ENCODE measurements at regions not wholly inside any gene's neighbourhood (a gene's known extent, or its start where the extent isn't known, plus 50 kb on each side); places are given as distances from the start of the nearest gene placed in this dataset.

DNA sequence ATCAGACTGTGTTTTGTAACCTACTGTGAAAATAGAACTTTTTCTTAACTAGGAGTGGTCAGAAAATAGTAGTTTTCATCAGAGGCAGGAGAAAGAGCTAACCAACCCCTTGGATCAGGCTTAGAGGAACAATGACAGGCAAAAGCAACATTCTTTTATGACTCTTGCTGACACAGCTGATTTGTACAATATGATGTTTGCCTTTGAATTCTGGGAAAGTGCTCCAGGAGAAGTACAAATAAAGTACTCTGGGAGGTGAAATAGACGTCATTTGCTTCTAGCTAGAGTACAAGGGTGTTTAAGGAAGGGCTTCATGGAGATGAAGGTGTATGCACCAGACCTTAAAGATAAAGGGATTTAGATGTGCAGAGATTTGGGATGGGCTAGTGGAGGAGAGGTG lies 75.1 kb upstream of the KIAA1217 start:
- intact Hi-C loops (cut with DNase I; ENCODE audit: low total_unique reads), result no loop called here

DNA sequence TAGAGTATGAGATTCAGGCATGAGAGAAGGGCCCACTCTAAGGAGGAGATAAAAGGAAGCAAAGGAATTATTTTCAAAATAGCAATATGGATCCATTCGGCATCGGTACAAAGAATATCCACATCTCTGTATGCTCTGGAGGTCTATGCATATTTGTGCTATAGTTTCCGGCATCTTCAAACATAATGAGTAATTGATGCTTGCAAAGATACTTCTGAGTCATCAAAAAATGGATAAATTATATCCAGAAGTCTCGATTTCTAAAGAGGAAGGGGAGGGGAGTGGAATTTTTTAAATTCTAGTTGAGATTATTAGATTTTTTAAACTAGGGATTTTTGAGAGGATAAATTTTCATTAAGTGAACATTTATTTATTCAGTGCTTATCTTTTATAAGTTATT lies 72.9 kb upstream of the KIAA1217 start:
- Histone ChIP-seq H3K9me3 (no peaks in the 10 kb centered on the region), H3K4me1 (no peaks in the 10 kb centered on the region), H3K36me3 (no peaks in the 10 kb centered on the region), H3K27me3 (no peaks in the 10 kb centered on the region), H3K27ac (no peak overlapping the region), H3K4me3 (no peak overlapping the region)
- DNase-seq (ENCODE audit: low spot score in 2 of 2), result no peak
- intact Hi-C loops (cut with DNase I; ENCODE audit: low total_unique reads), result no loop called here
- TF ChIP-seq POLR2AphosphoS5 (IDR thresholded peaks at IDR 0.05) (no peak), POLR2A (IDR thresholded peaks at IDR 0.05) (no peak)
- TF ChIP-seq, protein P1, sequence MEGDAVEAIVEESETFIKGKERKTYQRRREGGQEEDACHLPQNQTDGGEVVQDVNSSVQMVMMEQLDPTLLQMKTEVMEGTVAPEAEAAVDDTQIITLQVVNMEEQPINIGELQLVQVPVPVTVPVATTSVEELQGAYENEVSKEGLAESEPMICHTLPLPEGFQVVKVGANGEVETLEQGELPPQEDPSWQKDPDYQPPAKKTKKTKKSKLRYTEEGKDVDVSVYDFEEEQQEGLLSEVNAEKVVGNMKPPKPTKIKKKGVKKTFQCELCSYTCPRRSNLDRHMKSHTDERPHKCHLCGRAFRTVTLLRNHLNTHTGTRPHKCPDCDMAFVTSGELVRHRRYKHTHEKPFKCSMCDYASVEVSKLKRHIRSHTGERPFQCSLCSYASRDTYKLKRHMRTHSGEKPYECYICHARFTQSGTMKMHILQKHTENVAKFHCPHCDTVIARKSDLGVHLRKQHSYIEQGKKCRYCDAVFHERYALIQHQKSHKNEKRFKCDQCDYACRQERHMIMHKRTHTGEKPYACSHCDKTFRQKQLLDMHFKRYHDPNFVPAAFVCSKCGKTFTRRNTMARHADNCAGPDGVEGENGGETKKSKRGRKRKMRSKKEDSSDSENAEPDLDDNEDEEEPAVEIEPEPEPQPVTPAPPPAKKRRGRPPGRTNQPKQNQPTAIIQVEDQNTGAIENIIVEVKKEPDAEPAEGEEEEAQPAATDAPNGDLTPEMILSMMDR (IDR thresholded peaks at IDR 0.05), result no peak

More for the DNA sequence above, 75.1 kb upstream of the KIAA1217 start:
- H3K27ac ChIP-seq, result no peak overlapping the region
- DNase-seq (ENCODE audit: low spot score in 2 of 2), result no peak
- H3K9me3 ChIP-seq, result no peaks in the 10 kb centered on the region
- H3K4me3 ChIP-seq, result no peak overlapping the region
- no peaks in the 10 kb centered on the region for H3K36me3 ChIP-seq
- TF ChIP-seq POLR2AphosphoS5 (IDR thresholded peaks at IDR 0.05) (no peak), POLR2A (IDR thresholded peaks at IDR 0.05) (no peak)
- TF ChIP-seq, protein P1 (IDR thresholded peaks at IDR 0.05), result no peak
- H3K27me3 ChIP-seq, result no peaks in the 10 kb centered on the region
- H3K4me1 ChIP-seq, result no peaks in the 10 kb centered on the region

GRCh38 chr10:24147321-24147720 lies 61.6 kb upstream of the KIAA1217 start:
- DNase-seq (ENCODE audit: low spot score in 2 of 2), result no peak
- TF ChIP-seq POLR2AphosphoS5 (IDR thresholded peaks at IDR 0.05) (no peak), POLR2A (IDR thresholded peaks at IDR 0.05) (no peak)
- TF ChIP-seq, protein P1 (IDR thresholded peaks at IDR 0.05), result no peak
- no peak overlapping the region for H3K4me3 ChIP-seq
- no peaks in the 10 kb centered on the region for H3K36me3 ChIP-seq
- H3K9me3 ChIP-seq, result no peaks in the 10 kb centered on the region
- no peaks in the 10 kb centered on the region for H3K4me1 ChIP-seq
- no peak overlapping the region for H3K27ac ChIP-seq
- no peaks in the 10 kb centered on the region for H3K27me3 ChIP-seq
- intact Hi-C loops (cut with DNase I; ENCODE audit: low total_unique reads), result no loop called here

DNA sequence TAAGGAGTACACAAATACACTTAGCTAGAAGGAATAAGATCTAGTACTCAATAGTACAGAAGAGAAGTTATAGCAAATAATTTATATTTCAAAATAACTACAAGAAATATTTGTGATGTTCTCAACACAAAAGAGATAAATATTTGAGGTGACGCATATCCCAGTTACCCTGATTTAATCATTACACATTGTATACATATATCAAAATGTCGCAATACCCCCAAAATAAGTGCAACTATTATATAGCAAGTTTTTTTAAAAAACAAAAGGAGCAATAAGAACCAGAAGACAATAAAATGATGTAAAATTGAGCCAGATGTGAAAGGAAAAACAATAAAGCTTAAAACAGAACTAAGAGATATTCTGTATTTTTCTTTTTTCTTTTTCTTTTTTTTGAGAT lies 59.3 kb upstream of the KIAA1217 start:
- Histone ChIP-seq H3K4me3 (no peak overlapping the region), H3K36me3 (no peaks in the 10 kb centered on the region), H3K27me3 (no peaks in the 10 kb centered on the region), H3K4me1 (no peaks in the 10 kb centered on the region), H3K9me3 (no peaks in the 10 kb centered on the region), H3K27ac (no peak overlapping the region)
- DNase-seq (ENCODE audit: low spot score in 2 of 2), result no peak
- TF ChIP-seq, protein P1 (IDR thresholded peaks at IDR 0.05), result no peak
- TF ChIP-seq POLR2A (IDR thresholded peaks at IDR 0.05) (no peak), POLR2AphosphoS5 (IDR thresholded peaks at IDR 0.05) (no peak)
- intact Hi-C loops (cut with DNase I; ENCODE audit: low total_unique reads), result no loop called here

DNA sequence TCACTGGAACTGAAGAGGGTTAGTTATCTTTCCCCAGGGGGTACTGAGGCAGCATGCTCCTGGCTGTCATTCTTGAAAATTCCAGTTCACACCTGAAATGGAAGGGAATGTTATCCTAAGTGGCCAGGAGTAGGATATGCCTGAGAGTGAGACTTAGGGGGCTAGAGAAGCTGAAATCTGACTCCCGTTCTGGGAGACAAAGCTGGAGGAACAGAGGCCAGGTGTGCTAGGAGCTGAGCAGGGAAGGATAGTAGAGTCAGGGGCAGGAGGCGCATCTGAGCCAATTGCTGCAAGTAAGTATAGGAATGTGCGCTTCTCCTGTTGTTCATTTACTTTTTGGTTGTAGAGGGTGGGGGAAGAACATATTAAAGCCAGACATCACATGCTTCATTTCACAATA lies 58.1 kb upstream of the KIAA1217 start:
- no peak for DNase-seq (ENCODE audit: low spot score in 2 of 2)
- Histone ChIP-seq H3K9me3 (no peaks in the 10 kb centered on the region), H3K36me3 (no peaks in the 10 kb centered on the region), H3K27me3 (no peaks in the 10 kb centered on the region), H3K27ac (no peak overlapping the region), H3K4me1 (no peaks in the 10 kb centered on the region), H3K4me3 (no peak overlapping the region)
- intact Hi-C loops (cut with DNase I; ENCODE audit: low total_unique reads), result no loop called here
- TF ChIP-seq, protein P1 (IDR thresholded peaks at IDR 0.05), result no peak
- TF ChIP-seq POLR2AphosphoS5 (IDR thresholded peaks at IDR 0.05), result no peak
- TF ChIP-seq POLR2A (IDR thresholded peaks at IDR 0.05), result no peak
